HCT116 (cell line): ENCODE measurements at regions not wholly inside any gene's neighbourhood (a gene's known extent, or its start where the extent isn't known, plus 50 kb on each side); places are given as distances from the start of the nearest gene placed in this dataset.

Experiments
- ATAC-seq: fragments of 200-7000 bp; cut with Tn5 transposase; 2 replicates; pipeline ENCODE4 v1.9.1; 2020; ENCODE audit warnings: mild to moderate bottlenecking, moderate library complexity
- BruUV-seq: library from RNA; stranded (reverse); fragments of 400-500 nt; replicated peaks from 2 replicates; lab custom pipeline; 2021; lab: Mats Ljungman, UMichigan
- CTCF ChIA-PET: fragments of 300-600 bp; sonication (Branson Sonifier 250); formaldehyde crosslinking; loops from one replicate; lab custom pipeline; 2021; ENCODE audit warnings: antibody characterized with exemption; lab: Charles Lee
- POLR2A ChIA-PET: fragments of 300-600, 350-600 bp; sonication (Branson Sonifier 250); formaldehyde crosslinking; loops from one replicate; lab custom pipeline; 2021; ENCODE audit warnings: antibody characterized with exemption; lab: Charles Lee
- RAD21 ChIA-PET, 2 experiments: fragments of 300-600 bp; sonication (Branson Sonifier 250); formaldehyde crosslinking; loops; one replicate each; lab custom pipeline; 2023; ENCODE audit warnings: low total read pairs in 2 of 2; ENCODE audit not compliant: uncharacterized antibody in 2 of 2, unreplicated experiment in 2 of 2, low non-redundant PET in 1 of 2; lab: Charles Lee
- DNase-seq: peaks from one replicate; pipeline ENCODE4 v3.0.0-alpha.2; 2010; ENCODE audit warnings: low read depth, low spot score
- H2AFZ ChIP-seq: fragments of 200-600 bp; shearing (Covaris generic), sonication (generic); 2 replicates; pipeline ENCODE4 v1.6.1; 2017; ENCODE audit warnings: low read depth, mixed run types, mixed read lengths, antibody characterized with exemption, low read length; ENCODE audit not compliant: poor library complexity, severe bottlenecking
- H3K27ac ChIP-seq: 2 replicates; pipeline ENCODE4 v1.5.1; 2012; ENCODE audit warnings: low read depth, low read length
- H3K27me3 ChIP-seq: fragments of 200-600 bp; sonication (generic); 2 replicates; pipeline ENCODE4 v1.6.1; 2016; ENCODE audit warnings: mixed run types, low read length, mixed read lengths; ENCODE audit not compliant: insufficient read depth
- H3K36me3 ChIP-seq, 2 experiments: fragments of 200-500 bp in 1 of 2; fragments of 200-600 bp in 1 of 2; sonication (Bioruptor generic) in 1 of 2; sonication (generic) in 1 of 2; 2 replicates each; pipeline versions ENCODE4 v1.5.1 to v1.6.1; 2014 to 2016; ENCODE audit warnings: low read length in 2 of 2, inconsistent platforms in 1 of 2, mixed read lengths in 1 of 2, mixed run types in 1 of 2; ENCODE audit not compliant: insufficient read depth in 2 of 2, control insufficient read depth in 1 of 2
- H3K4me1 ChIP-seq, 2 experiments: fragments of 200-600 bp in 1 of 2; sonication (generic) in 1 of 2; 2 replicates each; pipeline versions ENCODE4 v1.5.1 to v1.6.1; 2012 to 2017; ENCODE audit warnings: low read length in 2 of 2, inconsistent platforms in 1 of 2, mild to moderate bottlenecking in 1 of 2, mixed read lengths in 1 of 2, mixed run types in 1 of 2, moderate library complexity in 1 of 2; ENCODE audit not compliant: insufficient read depth in 2 of 2, control insufficient read depth in 1 of 2
- H3K4me2 ChIP-seq: fragments of 200-600 bp; sonication (generic); 2 replicates; pipeline ENCODE4 v1.6.1; 2017; ENCODE audit warnings: mixed run types, low read length, mixed read lengths
- H3K4me3 ChIP-seq, 2 experiments: fragments of 200-600 bp in 1 of 2; sonication (generic) in 1 of 2; replicated peaks in 1 of 2; 2 replicates each; pipeline ENCODE4 v1.5.1; 2011 to 2016; ENCODE audit warnings: low read length in 2 of 2, control low read depth in 1 of 2, low read depth in 1 of 2, mild to moderate bottlenecking in 1 of 2, mixed read lengths in 1 of 2, mixed run types in 1 of 2
- H3K79me2 ChIP-seq: fragments of 200-600 bp; sonication (generic); 2 replicates; pipeline ENCODE4 v1.6.1; 2017; ENCODE audit warnings: mild to moderate bottlenecking, mixed run types, low read length, moderate library complexity, mixed read lengths; ENCODE audit not compliant: insufficient read depth
- H3K9ac ChIP-seq: fragments of 200-600 bp; sonication (generic); 2 replicates; pipeline ENCODE4 v1.6.1; 2016; ENCODE audit warnings: low read length, mixed read lengths
- H3K9me2 ChIP-seq: fragments of 200-600 bp; sonication (generic), shearing (Covaris generic); 2 replicates; pipeline ENCODE4 v1.6.1; 2017; ENCODE audit warnings: mixed run types, mild to moderate bottlenecking, moderate library complexity; ENCODE audit not compliant: insufficient read depth
- H3K9me3 ChIP-seq, 2 experiments: fragments of 200-500 bp in 1 of 2; fragments of 200-600 bp in 1 of 2; sonication (Bioruptor generic) in 1 of 2; sonication (generic) in 1 of 2; 2 replicates each; pipeline ENCODE4 v1.6.1; 2014 to 2017; ENCODE audit warnings: low read length in 2 of 2, mixed read lengths in 2 of 2, inconsistent platforms in 1 of 2, low read depth in 1 of 2, mild to moderate bottlenecking in 1 of 2, mixed run types in 1 of 2, moderate library complexity in 1 of 2; ENCODE audit not compliant: control insufficient read depth in 1 of 2, insufficient read depth in 1 of 2
- H4K20me1 ChIP-seq: fragments of 200-600 bp; sonication (generic), shearing (Covaris generic); 2 replicates; pipeline ENCODE4 v1.6.1; 2017; ENCODE audit warnings: mixed run types, mild to moderate bottlenecking, moderate library complexity; ENCODE audit not compliant: insufficient read depth
- ATF3 ChIP-seq: IDR thresholded peaks from 2 replicates; pipeline ENCODE4 v1.6.1; 2012
- CBX3 ChIP-seq: IDR thresholded peaks from 2 replicates; pipeline ENCODE4 v1.6.1; 2012; ENCODE audit warnings: low read depth
- EGR1 ChIP-seq: IDR thresholded peaks from 2 replicates; pipeline ENCODE4 v1.6.1; 2012; ENCODE audit warnings: low read depth
- ELF1 ChIP-seq: IDR thresholded peaks from 2 replicates; pipeline ENCODE4 v1.6.1; 2012; ENCODE audit warnings: low read depth, borderline replicate concordance
- EZH2 ChIP-seq: fragments of 200-600 bp; sonication (generic); IDR thresholded peaks from 2 replicates; pipeline ENCODE4 v1.6.1; 2017; ENCODE audit warnings: antibody characterized with exemption, mixed run types
- EZH2phosphoT487 ChIP-seq: fragments of 200-600 bp; IDR thresholded peaks from 2 replicates; pipeline ENCODE4 v1.6.1; 2018; ENCODE audit warnings: antibody characterized with exemption, borderline replicate concordance
- JUND ChIP-seq: IDR thresholded peaks from 2 replicates; pipeline ENCODE4 v1.6.1; 2012
- POLR2A ChIP-seq: IDR thresholded peaks from 2 replicates; pipeline ENCODE4 v1.7.0; 2011; ENCODE audit warnings: borderline replicate concordance; ENCODE audit not compliant: insufficient read depth, insufficient read length; ENCODE audit errors: extremely low read depth
- POLR2AphosphoS5 ChIP-seq: IDR thresholded peaks from 2 replicates; pipeline ENCODE4 v1.6.1; 2011; ENCODE audit warnings: mild to moderate bottlenecking, low read depth, low read length, moderate library complexity
- SIN3A ChIP-seq: IDR thresholded peaks from 2 replicates; pipeline ENCODE4 v1.6.1; 2012; ENCODE audit warnings: low read depth
- SP1 ChIP-seq: IDR thresholded peaks from 2 replicates; pipeline ENCODE4 v1.6.1; 2012; ENCODE audit warnings: low read depth
- SRF ChIP-seq: IDR thresholded peaks from 2 replicates; pipeline ENCODE4 v1.6.1; 2012; ENCODE audit warnings: low read depth
- TCF7L2 ChIP-seq: IDR thresholded peaks from 2 replicates; pipeline ENCODE4 v1.7.0; 2011; ENCODE audit warnings: borderline replicate concordance, inconsistent platforms; ENCODE audit not compliant: insufficient read depth, insufficient read length; ENCODE audit errors: extremely low read depth
- YY1 ChIP-seq: IDR thresholded peaks from 2 replicates; pipeline ENCODE4 v1.6.1; 2011; ENCODE audit warnings: low read length, low read depth, moderate library complexity, mild to moderate bottlenecking; ENCODE audit not compliant: insufficient replicate concordance; ENCODE audit errors: extremely low read depth
- ZFX ChIP-seq: fragments of 450-650 bp; IDR thresholded peaks from 2 replicates; pipeline ENCODE4 v1.6.1; 2017
- intact Hi-C: fragments of 100-400 bp; cut with micrococcal nuclease; formaldehyde crosslinking; loops from 2 replicates; pipeline ENCODE4 v1.10.0; 2022
- TF ChIP-seq, protein P1 (sequence below): IDR thresholded peaks from 2 replicates; pipeline ENCODE4 v1.6.1; 2012
- TF ChIP-seq, protein P2 (sequence below): IDR thresholded peaks from 2 replicates; pipeline ENCODE4 v1.6.1; 2011; ENCODE audit warnings: mild to moderate bottlenecking, low read length, moderate library complexity; ENCODE audit not compliant: insufficient replicate concordance; ENCODE audit errors: extremely low read depth
- TF ChIP-seq, protein P3 (sequence below): IDR thresholded peaks from 2 replicates; pipeline ENCODE4 v1.6.1; 2012; ENCODE audit warnings: low read depth

DNA sequence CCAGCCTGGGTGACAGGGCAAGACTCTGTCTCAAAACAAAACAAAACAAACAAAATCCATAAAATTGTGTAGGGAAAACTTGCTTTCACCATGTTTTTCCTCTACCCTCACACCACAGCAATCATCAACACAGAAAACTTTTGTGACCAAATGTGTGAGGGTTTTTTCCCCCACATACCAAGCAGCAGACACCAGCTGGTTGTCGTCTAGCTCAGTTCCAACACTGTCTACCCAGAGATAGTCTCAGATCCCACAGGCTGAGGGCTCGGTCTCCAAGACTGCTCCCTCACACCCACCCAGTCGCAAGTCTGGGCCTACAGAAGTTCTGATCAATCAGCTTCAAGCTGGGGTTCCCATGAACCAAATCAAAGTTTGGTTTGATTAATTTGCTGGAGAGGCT lies 322.4 kb upstream of the MAGI2 start (continued):
- no peak for TF ChIP-seq EGR1
- TF ChIP-seq SRF, result no peak
- TF ChIP-seq CBX3, result no peak
- no peak for TF ChIP-seq JUND
- TF ChIP-seq, protein P1, sequence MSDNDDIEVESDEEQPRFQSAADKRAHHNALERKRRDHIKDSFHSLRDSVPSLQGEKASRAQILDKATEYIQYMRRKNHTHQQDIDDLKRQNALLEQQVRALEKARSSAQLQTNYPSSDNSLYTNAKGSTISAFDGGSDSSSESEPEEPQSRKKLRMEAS, result no peak
- TF ChIP-seq, protein P2, sequence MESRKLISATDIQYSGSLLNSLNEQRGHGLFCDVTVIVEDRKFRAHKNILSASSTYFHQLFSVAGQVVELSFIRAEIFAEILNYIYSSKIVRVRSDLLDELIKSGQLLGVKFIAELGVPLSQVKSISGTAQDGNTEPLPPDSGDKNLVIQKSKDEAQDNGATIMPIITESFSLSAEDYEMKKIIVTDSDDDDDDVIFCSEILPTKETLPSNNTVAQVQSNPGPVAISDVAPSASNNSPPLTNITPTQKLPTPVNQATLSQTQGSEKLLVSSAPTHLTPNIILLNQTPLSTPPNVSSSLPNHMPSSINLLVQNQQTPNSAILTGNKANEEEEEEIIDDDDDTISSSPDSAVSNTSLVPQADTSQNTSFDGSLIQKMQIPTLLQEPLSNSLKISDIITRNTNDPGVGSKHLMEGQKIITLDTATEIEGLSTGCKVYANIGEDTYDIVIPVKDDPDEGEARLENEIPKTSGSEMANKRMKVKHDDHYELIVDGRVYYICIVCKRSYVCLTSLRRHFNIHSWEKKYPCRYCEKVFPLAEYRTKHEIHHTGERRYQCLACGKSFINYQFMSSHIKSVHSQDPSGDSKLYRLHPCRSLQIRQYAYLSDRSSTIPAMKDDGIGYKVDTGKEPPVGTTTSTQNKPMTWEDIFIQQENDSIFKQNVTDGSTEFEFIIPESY, result no peak
- TF ChIP-seq ELF1, result no peak
- no peak for TF ChIP-seq SIN3A

GRCh38 chr7:79774150-79774549 lies 320.7 kb upstream of the MAGI2 start:
- H2AFZ ChIP-seq, result no peak overlapping the region
- no TSS peak for BruUV-seq
- ChIA-PET RAD21 (no interaction called here), POLR2A (no interaction called here), CTCF (no interaction called here)
- H3K79me2 ChIP-seq, result no peaks in the 10 kb centered on the region
- ATAC-seq (no peak), DNase-seq (no peak)
- no peaks in the 10 kb centered on the region for H4K20me1 ChIP-seq
- H3K9me3 ChIP-seq, result no peaks in the 10 kb centered on the region
- H3K27ac ChIP-seq, result no peak overlapping the region
- H3K9me2 ChIP-seq, result no peaks in the 10 kb centered on the region
- H3K27me3 ChIP-seq, result no peaks in the 10 kb centered on the region
- no peak overlapping the region for H3K4me3 ChIP-seq
- no peak overlapping the region for H3K4me2 ChIP-seq
- intact Hi-C loops, result no loop called here
- 0 out of 4 replicates have a peak, but pooled peaks cover 0 to 3% of the 10 kb centered on the region in 2 experiments for H3K4me1 ChIP-seq
- TF ChIP-seq YY1, result no peak
- TF ChIP-seq POLR2AphosphoS5, result no peak
- TF ChIP-seq EGR1, result no peak
- TF ChIP-seq, protein P2, result no peak
- TF ChIP-seq POLR2A, result no peak
- TF ChIP-seq EZH2, result no peak
- TF ChIP-seq ELF1, result no peak
- TF ChIP-seq JUND, result no peak
- TF ChIP-seq ZFX, result no peak
- no peak for TF ChIP-seq EZH2phosphoT487
- TF ChIP-seq ATF3, result no peak
- no peak for TF ChIP-seq SP1
- TF ChIP-seq TCF7L2, result no peak
- TF ChIP-seq, protein P3, sequence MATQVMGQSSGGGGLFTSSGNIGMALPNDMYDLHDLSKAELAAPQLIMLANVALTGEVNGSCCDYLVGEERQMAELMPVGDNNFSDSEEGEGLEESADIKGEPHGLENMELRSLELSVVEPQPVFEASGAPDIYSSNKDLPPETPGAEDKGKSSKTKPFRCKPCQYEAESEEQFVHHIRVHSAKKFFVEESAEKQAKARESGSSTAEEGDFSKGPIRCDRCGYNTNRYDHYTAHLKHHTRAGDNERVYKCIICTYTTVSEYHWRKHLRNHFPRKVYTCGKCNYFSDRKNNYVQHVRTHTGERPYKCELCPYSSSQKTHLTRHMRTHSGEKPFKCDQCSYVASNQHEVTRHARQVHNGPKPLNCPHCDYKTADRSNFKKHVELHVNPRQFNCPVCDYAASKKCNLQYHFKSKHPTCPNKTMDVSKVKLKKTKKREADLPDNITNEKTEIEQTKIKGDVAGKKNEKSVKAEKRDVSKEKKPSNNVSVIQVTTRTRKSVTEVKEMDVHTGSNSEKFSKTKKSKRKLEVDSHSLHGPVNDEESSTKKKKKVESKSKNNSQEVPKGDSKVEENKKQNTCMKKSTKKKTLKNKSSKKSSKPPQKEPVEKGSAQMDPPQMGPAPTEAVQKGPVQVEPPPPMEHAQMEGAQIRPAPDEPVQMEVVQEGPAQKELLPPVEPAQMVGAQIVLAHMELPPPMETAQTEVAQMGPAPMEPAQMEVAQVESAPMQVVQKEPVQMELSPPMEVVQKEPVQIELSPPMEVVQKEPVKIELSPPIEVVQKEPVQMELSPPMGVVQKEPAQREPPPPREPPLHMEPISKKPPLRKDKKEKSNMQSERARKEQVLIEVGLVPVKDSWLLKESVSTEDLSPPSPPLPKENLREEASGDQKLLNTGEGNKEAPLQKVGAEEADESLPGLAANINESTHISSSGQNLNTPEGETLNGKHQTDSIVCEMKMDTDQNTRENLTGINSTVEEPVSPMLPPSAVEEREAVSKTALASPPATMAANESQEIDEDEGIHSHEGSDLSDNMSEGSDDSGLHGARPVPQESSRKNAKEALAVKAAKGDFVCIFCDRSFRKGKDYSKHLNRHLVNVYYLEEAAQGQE, result no peak
- H3K9ac ChIP-seq, result no peak overlapping the region
- H3K36me3 ChIP-seq, result no peaks in the 10 kb centered on the region
